ENCODE measurements at regions not wholly inside any gene's neighbourhood (a gene's known extent, or its start where the extent isn't known, plus 50 kb on each side); places are given as distances from the start of the nearest gene placed in this dataset.

- TF ChIP-seq POLR2A (IDR thresholded peaks at IDR 0.05; ENCODE audit: extremely low read depth, insufficient read length) = no peak
- TF ChIP-seq, protein P1, sequence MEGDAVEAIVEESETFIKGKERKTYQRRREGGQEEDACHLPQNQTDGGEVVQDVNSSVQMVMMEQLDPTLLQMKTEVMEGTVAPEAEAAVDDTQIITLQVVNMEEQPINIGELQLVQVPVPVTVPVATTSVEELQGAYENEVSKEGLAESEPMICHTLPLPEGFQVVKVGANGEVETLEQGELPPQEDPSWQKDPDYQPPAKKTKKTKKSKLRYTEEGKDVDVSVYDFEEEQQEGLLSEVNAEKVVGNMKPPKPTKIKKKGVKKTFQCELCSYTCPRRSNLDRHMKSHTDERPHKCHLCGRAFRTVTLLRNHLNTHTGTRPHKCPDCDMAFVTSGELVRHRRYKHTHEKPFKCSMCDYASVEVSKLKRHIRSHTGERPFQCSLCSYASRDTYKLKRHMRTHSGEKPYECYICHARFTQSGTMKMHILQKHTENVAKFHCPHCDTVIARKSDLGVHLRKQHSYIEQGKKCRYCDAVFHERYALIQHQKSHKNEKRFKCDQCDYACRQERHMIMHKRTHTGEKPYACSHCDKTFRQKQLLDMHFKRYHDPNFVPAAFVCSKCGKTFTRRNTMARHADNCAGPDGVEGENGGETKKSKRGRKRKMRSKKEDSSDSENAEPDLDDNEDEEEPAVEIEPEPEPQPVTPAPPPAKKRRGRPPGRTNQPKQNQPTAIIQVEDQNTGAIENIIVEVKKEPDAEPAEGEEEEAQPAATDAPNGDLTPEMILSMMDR (IDR thresholded peaks at IDR 0.05; ENCODE audit: low read depth, low read length) = no peak
Measured at GRCh38 chr2:62604336-62604735, 98.3 kb upstream of the TMEM17 start.
